ENCODE measurements at regions not wholly inside any gene's neighbourhood (a gene's known extent, or its start where the extent isn't known, plus 50 kb on each side); places are given as distances from the start of the nearest gene placed in this dataset.
A peak's percentile ranks its signal among the peaks of the same experiment; 100 is the strongest.

DNA sequence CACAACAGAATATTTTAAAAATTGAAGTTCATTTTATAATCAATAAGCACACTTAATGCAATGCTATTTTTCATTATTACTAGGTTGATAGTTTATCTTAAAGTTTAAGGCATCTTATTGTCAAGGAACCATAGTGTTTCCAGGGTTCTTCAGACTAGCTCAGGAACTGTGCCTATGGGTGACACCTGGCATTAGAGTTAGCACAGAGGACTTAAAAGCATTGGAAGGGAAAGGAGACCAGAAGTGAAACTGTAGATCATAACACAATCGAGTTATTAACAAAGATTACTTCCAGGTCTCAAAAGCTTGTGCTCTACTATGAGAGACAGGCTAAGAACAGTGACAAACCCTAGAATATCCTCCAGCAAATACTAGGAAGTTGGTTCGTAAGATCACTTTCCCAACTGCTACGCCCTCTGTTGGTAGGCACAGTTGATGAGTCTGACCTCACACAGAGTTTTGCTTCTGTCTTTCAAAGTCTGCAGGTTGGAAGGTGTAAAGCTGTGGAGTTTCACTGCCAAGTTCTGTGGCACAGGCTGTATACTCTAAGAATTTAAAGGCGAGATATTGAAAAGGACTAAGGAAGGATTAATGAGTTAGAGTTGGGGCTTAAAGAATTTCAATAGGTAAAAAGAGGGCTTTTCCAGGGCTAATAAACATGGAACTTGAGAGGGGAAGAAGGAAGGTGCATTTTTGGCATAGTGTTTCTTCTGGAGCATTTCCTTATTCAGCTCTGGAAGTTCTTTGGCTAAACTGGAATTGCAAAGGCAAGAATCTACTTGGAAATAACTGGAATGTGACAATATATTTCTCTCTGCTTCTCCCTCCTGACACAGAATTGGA lies 531.3 kb upstream of the JAG1 start:
- intact Hi-C loops (cut with DNase I), result no loop called here
- DNase-seq (ENCODE audit: extremely low spot score), result no peak

GRCh38 chr20:11205769-11206362 lies 532.1 kb upstream of the JAG1 start:
- H3K4me1 ChIP-seq, result peaks cover 6 to 12% (median 9%) of the 10 kb centered on the region in 4 donors
- TF ChIP-seq POLR2AphosphoS5 (IDR thresholded peaks at IDR 0.05), result no peak
- no peak for TF ChIP-seq POLR2A (IDR thresholded peaks at IDR 0.05; ENCODE audit: low read depth)
- TF ChIP-seq, protein P1, sequence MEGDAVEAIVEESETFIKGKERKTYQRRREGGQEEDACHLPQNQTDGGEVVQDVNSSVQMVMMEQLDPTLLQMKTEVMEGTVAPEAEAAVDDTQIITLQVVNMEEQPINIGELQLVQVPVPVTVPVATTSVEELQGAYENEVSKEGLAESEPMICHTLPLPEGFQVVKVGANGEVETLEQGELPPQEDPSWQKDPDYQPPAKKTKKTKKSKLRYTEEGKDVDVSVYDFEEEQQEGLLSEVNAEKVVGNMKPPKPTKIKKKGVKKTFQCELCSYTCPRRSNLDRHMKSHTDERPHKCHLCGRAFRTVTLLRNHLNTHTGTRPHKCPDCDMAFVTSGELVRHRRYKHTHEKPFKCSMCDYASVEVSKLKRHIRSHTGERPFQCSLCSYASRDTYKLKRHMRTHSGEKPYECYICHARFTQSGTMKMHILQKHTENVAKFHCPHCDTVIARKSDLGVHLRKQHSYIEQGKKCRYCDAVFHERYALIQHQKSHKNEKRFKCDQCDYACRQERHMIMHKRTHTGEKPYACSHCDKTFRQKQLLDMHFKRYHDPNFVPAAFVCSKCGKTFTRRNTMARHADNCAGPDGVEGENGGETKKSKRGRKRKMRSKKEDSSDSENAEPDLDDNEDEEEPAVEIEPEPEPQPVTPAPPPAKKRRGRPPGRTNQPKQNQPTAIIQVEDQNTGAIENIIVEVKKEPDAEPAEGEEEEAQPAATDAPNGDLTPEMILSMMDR (IDR thresholded peaks at IDR 0.05), result no peak
- TF ChIP-seq EP300 (IDR thresholded peaks at IDR 0.05), result no peak
- intact Hi-C loops (cut with DNase I), result no loop called here
- no peak overlapping the region for H3K27ac ChIP-seq (replicated peaks in 1 of 4)
- H3K36me3 ChIP-seq, result no peaks in the 10 kb centered on the region
- no peaks in the 10 kb centered on the region for H3K9me3 ChIP-seq
- no peak overlapping the region for H3K4me3 ChIP-seq
- H3K27me3 ChIP-seq, result no peaks in the 10 kb centered on the region
- DNase-seq (ENCODE audit: extremely low spot score), result no peak
- WGBS, result 58% methylated on average over 4 of the region's 4 CpGs

More for the DNA sequence above, 531.3 kb upstream of the JAG1 start:
- H3K9me3 ChIP-seq, result no peaks in the 10 kb centered on the region
- peaks cover 6 to 12% (median 9%) of the 10 kb centered on the region in 4 donors for H3K4me1 ChIP-seq
- H3K36me3 ChIP-seq, result no peaks in the 10 kb centered on the region
- no peak overlapping the region for H3K27ac ChIP-seq (replicated peaks in 1 of 4)
- H3K4me3 ChIP-seq, result no peak overlapping the region
- WGBS, result 38% methylated on average over 4 of the region's 4 CpGs
- no peaks in the 10 kb centered on the region for H3K27me3 ChIP-seq
- TF ChIP-seq POLR2A (IDR thresholded peaks at IDR 0.05; ENCODE audit: low read depth) (no peak), POLR2AphosphoS5 (IDR thresholded peaks at IDR 0.05) (peak in 1 of 2 donors; percentile 20), EP300 (IDR thresholded peaks at IDR 0.05) (no peak)
- TF ChIP-seq, protein P1 (IDR thresholded peaks at IDR 0.05), result peak; percentile 36 to 60 (median 45)

- Histone ChIP-seq H3K9me3 (no peaks in the 10 kb centered on the region), H3K27ac (replicated peaks in 1 of 4) (no peak overlapping the region), H3K27me3 (no peaks in the 10 kb centered on the region), H3K4me1 (peaks cover 6 to 12% (median 9%) of the 10 kb centered on the region in 4 donors), H3K4me3 (no peak overlapping the region), H3K36me3 (no peaks in the 10 kb centered on the region)
- DNase-seq (ENCODE audit: extremely low spot score), result no peak
- WGBS, result 82% methylated on average over 10 of the region's 10 CpGs
- intact Hi-C loops (cut with DNase I), result no loop called here
- TF ChIP-seq POLR2AphosphoS5 (IDR thresholded peaks at IDR 0.05) (no peak), POLR2A (IDR thresholded peaks at IDR 0.05; ENCODE audit: low read depth) (no peak), EP300 (IDR thresholded peaks at IDR 0.05) (no peak)
- TF ChIP-seq, protein P1 (IDR thresholded peaks at IDR 0.05), result no peak
Observed at GRCh38 chr20:11207749-11208502, 534.1 kb upstream of the JAG1 start.

DNA sequence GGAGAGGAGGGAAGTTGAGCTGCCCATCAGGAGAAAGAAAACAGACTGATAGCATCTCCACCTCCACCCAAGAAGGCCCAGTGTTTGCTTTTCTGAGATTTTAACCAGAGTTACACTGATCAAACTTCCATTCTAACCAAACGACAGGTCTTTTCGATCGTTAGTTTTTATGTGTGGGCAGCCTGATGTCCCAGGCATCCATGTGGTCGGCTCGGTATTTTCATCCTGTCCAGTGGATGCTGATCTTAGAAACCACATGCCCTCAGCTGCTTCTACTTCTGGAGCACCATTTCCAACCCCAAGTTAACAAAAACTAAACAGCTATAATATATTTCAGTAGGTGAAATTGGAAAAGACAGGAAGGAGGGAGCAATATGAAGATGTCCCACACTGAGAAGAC lies 536.8 kb upstream of the JAG1 start:
- Histone ChIP-seq H3K36me3 (no peaks in the 10 kb centered on the region), H3K9me3 (no peaks in the 10 kb centered on the region), H3K4me1 (peaks cover 2 to 3% (median 3%) of the 10 kb centered on the region in 4 donors), H3K4me3 (no peak overlapping the region), H3K27ac (replicated peaks in 1 of 4) (no peak overlapping the region), H3K27me3 (no peaks in the 10 kb centered on the region)
- intact Hi-C loops (cut with DNase I), result no loop called here
- TF ChIP-seq POLR2AphosphoS5 (IDR thresholded peaks at IDR 0.05), result no peak
- no peak for TF ChIP-seq POLR2A (IDR thresholded peaks at IDR 0.05; ENCODE audit: low read depth)
- no peak for TF ChIP-seq EP300 (IDR thresholded peaks at IDR 0.05)
- TF ChIP-seq, protein P1 (IDR thresholded peaks at IDR 0.05), result no peak
- 72% methylated on average over 5 of the region's 5 CpGs for WGBS
- DNase-seq (ENCODE audit: extremely low spot score), result no peak
